Thoracic aorta (tissue), 2 donors: ENCODE measurements at regions not wholly inside any gene's neighbourhood (a gene's known extent, or its start where the extent isn't known, plus 50 kb on each side); places are given as distances from the start of the nearest gene placed in this dataset.
"Not testable (repeated sequence)": the region's sequence is repeated elsewhere in the genome, so short reads cannot be mapped to it uniquely, and the experiment has no call there.

Experiments
- ATAC-seq: fragments of 150-250 bp; one replicate; pipeline ENCODE4 v1.8.0; 2017; ENCODE audit warnings: low read depth; ENCODE audit not compliant: insufficient number of reproducible peaks, low FRiP score
- DNase-seq: peaks from one replicate; pipeline ENCODE4 v3.0.0-alpha.2; 2020; ENCODE audit warnings: low spot score
- H3K27ac ChIP-seq, 2 donors: fragments of 200-600 bp; sonication (generic); 1 replicate in 1 of 2; 2 replicates in 1 of 2; pipeline ENCODE4 v1.5.1; 2016; ENCODE audit warnings: mild to moderate bottlenecking in 2 of 2, moderate library complexity in 2 of 2
- H3K27me3 ChIP-seq: fragments of 200-600 bp; sonication (generic); replicated peaks from 2 replicates; pipeline ENCODE4 v1.6.0; 2016; ENCODE audit warnings: mild to moderate bottlenecking; ENCODE audit not compliant: insufficient read depth
- H3K36me3 ChIP-seq: fragments of 200-600 bp; sonication (generic); one replicate; pipeline ENCODE4 v1.5.1; 2016
- H3K4me1 ChIP-seq, 2 donors: fragments of 200-600 bp; sonication (generic); 1 replicate in 1 of 2; 2 replicates in 1 of 2; pipeline versions ENCODE4 v1.5.1 to v1.6.0; 2016; ENCODE audit warnings: low read depth in 2 of 2, mild to moderate bottlenecking in 1 of 2; ENCODE audit not compliant: control insufficient read depth in 1 of 2
- H3K4me3 ChIP-seq: fragments of 200-600 bp; sonication (generic); 2 replicates; pipeline ENCODE4 v1.5.1; 2016; ENCODE audit warnings: mild to moderate bottlenecking
- H3K9me3 ChIP-seq: fragments of 200-600 bp; sonication (generic); 2 replicates; pipeline ENCODE4 v1.5.1; 2016
- TF ChIP-seq, protein P1 (sequence below): fragments of 200-600 bp; sonication (generic); IDR thresholded peaks from one replicate; pipeline ENCODE4 v1.5.1; 2019; ENCODE audit warnings: antibody characterized with exemption

GRCh38 chr4:28277931-28278330 lies 1417.3 kb downstream of the STIM2 start:
- no peak for DNase-seq
- H3K4me3 ChIP-seq = no peak overlapping the region
- H3K27me3 ChIP-seq = no peaks in the 10 kb centered on the region
- TF ChIP-seq, protein P1, sequence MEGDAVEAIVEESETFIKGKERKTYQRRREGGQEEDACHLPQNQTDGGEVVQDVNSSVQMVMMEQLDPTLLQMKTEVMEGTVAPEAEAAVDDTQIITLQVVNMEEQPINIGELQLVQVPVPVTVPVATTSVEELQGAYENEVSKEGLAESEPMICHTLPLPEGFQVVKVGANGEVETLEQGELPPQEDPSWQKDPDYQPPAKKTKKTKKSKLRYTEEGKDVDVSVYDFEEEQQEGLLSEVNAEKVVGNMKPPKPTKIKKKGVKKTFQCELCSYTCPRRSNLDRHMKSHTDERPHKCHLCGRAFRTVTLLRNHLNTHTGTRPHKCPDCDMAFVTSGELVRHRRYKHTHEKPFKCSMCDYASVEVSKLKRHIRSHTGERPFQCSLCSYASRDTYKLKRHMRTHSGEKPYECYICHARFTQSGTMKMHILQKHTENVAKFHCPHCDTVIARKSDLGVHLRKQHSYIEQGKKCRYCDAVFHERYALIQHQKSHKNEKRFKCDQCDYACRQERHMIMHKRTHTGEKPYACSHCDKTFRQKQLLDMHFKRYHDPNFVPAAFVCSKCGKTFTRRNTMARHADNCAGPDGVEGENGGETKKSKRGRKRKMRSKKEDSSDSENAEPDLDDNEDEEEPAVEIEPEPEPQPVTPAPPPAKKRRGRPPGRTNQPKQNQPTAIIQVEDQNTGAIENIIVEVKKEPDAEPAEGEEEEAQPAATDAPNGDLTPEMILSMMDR = no peak
- H3K9me3 ChIP-seq = no peaks in the 10 kb centered on the region
- H3K36me3 ChIP-seq = no peaks in the 10 kb centered on the region
- no peaks in the 10 kb centered on the region for H3K4me1 ChIP-seq
- ATAC-seq = no peak
- no peak overlapping the region for H3K27ac ChIP-seq

GRCh38 chr4:28278676-28279075 lies 1418.0 kb downstream of the STIM2 start:
- Histone ChIP-seq H3K27me3 (no peaks in the 10 kb centered on the region), H3K27ac (no peak overlapping the region), H3K4me3 (no peak overlapping the region), H3K9me3 (no peaks in the 10 kb centered on the region), H3K36me3 (no peaks in the 10 kb centered on the region), H3K4me1 (no peaks in the 10 kb centered on the region)
- TF ChIP-seq, protein P1 = no peak
- ATAC-seq = no peak
- DNase-seq = no peak

- no peak for ATAC-seq
- no peaks in the 10 kb centered on the region for H3K9me3 ChIP-seq
Observed at GRCh38 chr4:28279249-28279648, 1418.6 kb downstream of the STIM2 start.

DNA sequence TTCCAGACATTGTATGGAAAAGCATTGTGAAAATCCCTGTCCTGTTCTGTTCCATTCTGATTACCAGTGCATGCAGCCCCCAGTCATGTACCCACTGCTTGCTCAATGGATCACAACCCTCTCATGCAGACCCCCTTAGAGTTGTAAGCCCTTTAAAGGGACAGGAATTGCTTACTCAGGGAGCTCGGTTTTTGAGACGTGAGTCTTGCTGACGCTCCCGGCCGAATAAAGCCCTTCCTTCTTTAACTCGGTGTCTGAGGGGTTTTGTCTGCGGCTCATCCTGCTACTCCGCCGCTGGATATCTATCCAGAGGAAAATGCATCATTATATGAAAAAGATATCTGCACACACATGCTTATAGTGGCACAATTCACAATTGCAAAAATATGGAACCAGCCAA lies 1425.6 kb downstream of the STIM2 start:
- not testable (repeated sequence) for H3K4me3 ChIP-seq, DNase-seq, H3K27me3 ChIP-seq, H3K9me3 ChIP-seq, H3K36me3 ChIP-seq, H3K27ac ChIP-seq, H3K4me1 ChIP-seq, ATAC-seq

More at GRCh38 chr4:28279249-28279648, 1418.6 kb downstream of the STIM2 start:
- no peak for DNase-seq
- Histone ChIP-seq H3K4me1 (no peaks in the 10 kb centered on the region), H3K27ac (no peak overlapping the region), H3K4me3 (no peak overlapping the region), H3K36me3 (no peaks in the 10 kb centered on the region), H3K27me3 (no peaks in the 10 kb centered on the region)
- TF ChIP-seq, protein P1 = no peak

DNA sequence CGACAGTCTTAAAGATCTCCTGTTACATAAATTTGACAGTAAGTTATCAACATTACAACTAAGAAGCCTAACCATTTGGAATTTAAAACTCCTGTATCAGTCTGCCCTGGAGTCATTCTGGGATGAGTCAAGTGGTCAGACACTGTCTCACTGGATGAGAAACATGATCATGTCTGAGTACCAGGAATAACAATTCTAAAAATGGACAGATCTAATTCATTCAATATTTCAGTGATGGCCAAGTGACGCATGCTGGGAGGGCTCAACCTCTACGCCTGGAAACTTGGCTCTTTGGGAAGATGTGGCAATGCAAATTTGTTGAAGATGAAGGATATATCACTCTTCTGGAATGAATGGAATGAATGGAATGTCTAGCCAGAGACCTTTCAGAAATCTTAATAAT lies 1427.2 kb downstream of the STIM2 start:
- Histone ChIP-seq H3K36me3 (no peaks in the 10 kb centered on the region), H3K4me3 (no peak overlapping the region), H3K27ac (no peak overlapping the region), H3K9me3 (peaks cover 3% of the 10 kb centered on the region), H3K4me1 (no peaks in the 10 kb centered on the region), H3K27me3 (no peaks in the 10 kb centered on the region)
- TF ChIP-seq, protein P1 = no peak
- DNase-seq (no peak), ATAC-seq (no peak)

DNA sequence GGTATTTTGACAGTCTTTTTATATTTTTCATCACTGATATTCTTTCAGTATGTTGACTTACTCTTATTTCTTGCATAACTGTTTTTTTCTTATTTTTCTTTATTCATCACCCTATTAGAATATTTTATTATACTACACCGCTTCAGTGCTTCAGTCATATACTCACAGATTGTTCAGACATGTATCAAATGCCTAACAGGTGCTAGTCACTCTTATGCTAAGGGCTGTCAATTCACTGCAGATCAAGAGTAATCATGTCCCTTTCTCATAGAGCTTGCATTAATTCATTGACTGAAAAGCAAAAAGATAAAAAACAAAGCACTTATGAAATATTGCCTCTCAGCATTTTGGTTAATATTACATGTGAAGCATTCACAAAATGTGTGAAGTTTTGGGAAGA lies 1435.6 kb downstream of the STIM2 start:
- no peak for ATAC-seq

More for the DNA sequence above, 1435.6 kb downstream of the STIM2 start:
- TF ChIP-seq, protein P1 = no peak
- no peak for DNase-seq
- Histone ChIP-seq H3K27me3 (no peaks in the 10 kb centered on the region), H3K4me3 (no peak overlapping the region), H3K27ac (no peak overlapping the region), H3K4me1 (no peaks in the 10 kb centered on the region), H3K36me3 (no peaks in the 10 kb centered on the region), H3K9me3 (no peaks in the 10 kb centered on the region)
